Smooth muscle cell (in vitro differentiated cells): ENCODE measurements at regions not wholly inside any gene's neighbourhood (a gene's known extent, or its start where the extent isn't known, plus 50 kb on each side); places are given as distances from the start of the nearest gene placed in this dataset.

Source experiments
- DNase-seq: peaks from one replicate; lab custom pipeline; 2025; ENCODE audit not compliant: unreplicated experiment; lab: John Stamatoyannopoulos, UW
- H2AFZ ChIP-seq: fragments of 200-600 bp; sonication (generic); 2 replicates; pipeline ENCODE4 v1.6.0; 2016; ENCODE audit warnings: antibody characterized with exemption, low read depth, mild to moderate bottlenecking
- H3F3A ChIP-seq: fragments of 200-600 bp; sonication (generic); 2 replicates; pipeline ENCODE4 v1.6.0; 2017; ENCODE audit warnings: antibody characterized with exemption, low read depth
- H3K27ac ChIP-seq: fragments of 200-600 bp; sonication (generic); 2 replicates; pipeline ENCODE4 v1.5.1; 2016; ENCODE audit warnings: low read depth, mild to moderate bottlenecking
- H3K27me3 ChIP-seq: fragments of 200-600 bp; sonication (generic); 2 replicates; pipeline ENCODE4 v1.6.1; 2016; ENCODE audit warnings: low read depth, mild to moderate bottlenecking
- H3K36me3 ChIP-seq: fragments of 200-600 bp; sonication (generic); 2 replicates; pipeline ENCODE4 v1.5.1; 2016; ENCODE audit warnings: low read depth
- H3K4me1 ChIP-seq: fragments of 200-600 bp; sonication (generic); 2 replicates; pipeline ENCODE4 v1.5.1; 2016; ENCODE audit warnings: low read depth
- H3K4me2 ChIP-seq: fragments of 200-600 bp; sonication (generic); 2 replicates; pipeline ENCODE4 v1.6.0; 2016; ENCODE audit warnings: mild to moderate bottlenecking
- H3K4me3 ChIP-seq: fragments of 200-600 bp; sonication (generic); 2 replicates; pipeline ENCODE4 v1.5.1; 2016; ENCODE audit warnings: mild to moderate bottlenecking
- H3K79me2 ChIP-seq: fragments of 200-600 bp; sonication (generic); 2 replicates; pipeline ENCODE4 v1.6.0; 2016; ENCODE audit warnings: low read depth, mild to moderate bottlenecking
- H3K9ac ChIP-seq: fragments of 200-600 bp; sonication (generic); 2 replicates; pipeline ENCODE4 v1.6.0; 2016; ENCODE audit warnings: low read depth
- H3K9me3 ChIP-seq: fragments of 200-600 bp; sonication (generic); replicated peaks from 2 replicates; pipeline ENCODE4 v1.5.1; 2016; ENCODE audit warnings: low read depth
- H4K20me1 ChIP-seq: fragments of 200-600 bp; sonication (generic); 2 replicates; pipeline ENCODE4 v1.6.0; 2016; ENCODE audit warnings: low read depth
- WGBS: methylation state at CpG from one replicate; pipeline ENCODE4 v1.1.7; 2016; ENCODE audit warnings: low lambda C conversion rate; 5-methylcytosine and 5-hydroxymethylcytosine counted together
- TF ChIP-seq, protein P1 (sequence below): fragments of 200-600 bp; sonication (generic); IDR thresholded peaks from 2 replicates; pipeline ENCODE4 v1.5.1; 2017; ENCODE audit warnings: borderline replicate concordance, mild to moderate bottlenecking, antibody characterized with exemption; ENCODE audit not compliant: insufficient read depth, poor library complexity, severe bottlenecking

DNA sequence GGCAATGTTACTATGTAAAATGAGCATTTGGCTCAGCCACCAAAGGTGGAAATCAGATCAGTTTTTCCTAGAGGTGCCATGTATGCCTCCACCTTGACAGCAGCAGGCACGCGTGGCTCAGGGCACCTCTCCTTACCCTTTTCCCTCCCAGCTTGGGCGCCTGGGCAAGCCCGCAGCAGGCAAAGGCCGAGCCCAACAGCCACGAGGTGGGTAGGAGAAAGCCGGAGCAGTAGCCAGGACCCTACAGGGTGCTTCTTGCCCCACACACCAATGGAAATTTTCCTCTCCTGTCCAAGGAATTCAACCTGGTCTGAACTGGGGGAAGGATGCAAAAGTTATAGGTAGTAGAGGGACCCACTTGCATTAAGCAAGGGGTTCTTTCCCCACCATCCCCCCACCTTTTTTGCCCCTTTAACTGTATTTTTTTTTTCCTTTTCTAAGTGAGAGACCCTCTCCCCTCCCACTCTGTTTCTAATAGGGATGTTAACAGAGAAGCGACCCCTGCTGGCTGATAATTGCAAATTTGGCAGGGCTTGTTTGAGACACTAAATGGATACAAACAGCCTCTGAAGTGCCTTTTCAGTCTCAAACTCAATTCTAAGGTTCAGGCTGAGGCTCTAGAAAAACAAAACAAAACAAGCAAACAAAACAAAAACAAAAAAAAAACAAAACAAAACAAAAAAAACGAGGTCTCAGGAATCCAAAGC lies 895.1 kb downstream of the PCDH18 start:
- Histone ChIP-seq H3K27ac (no peak overlapping the region), H3K27me3 (no peaks in the 10 kb centered on the region), H3K4me1 (no peaks in the 10 kb centered on the region), H2AFZ (no peak overlapping the region), H3K9me3 (no peaks in the 10 kb centered on the region), H3K79me2 (no peaks in the 10 kb centered on the region), H3F3A (no peaks in the 10 kb centered on the region), H3K4me3 (no peak overlapping the region), H3K4me2 (no peak overlapping the region), H3K36me3 (no peaks in the 10 kb centered on the region), H3K9ac (no peak overlapping the region), H4K20me1 (no peaks in the 10 kb centered on the region)
- TF ChIP-seq, protein P1, sequence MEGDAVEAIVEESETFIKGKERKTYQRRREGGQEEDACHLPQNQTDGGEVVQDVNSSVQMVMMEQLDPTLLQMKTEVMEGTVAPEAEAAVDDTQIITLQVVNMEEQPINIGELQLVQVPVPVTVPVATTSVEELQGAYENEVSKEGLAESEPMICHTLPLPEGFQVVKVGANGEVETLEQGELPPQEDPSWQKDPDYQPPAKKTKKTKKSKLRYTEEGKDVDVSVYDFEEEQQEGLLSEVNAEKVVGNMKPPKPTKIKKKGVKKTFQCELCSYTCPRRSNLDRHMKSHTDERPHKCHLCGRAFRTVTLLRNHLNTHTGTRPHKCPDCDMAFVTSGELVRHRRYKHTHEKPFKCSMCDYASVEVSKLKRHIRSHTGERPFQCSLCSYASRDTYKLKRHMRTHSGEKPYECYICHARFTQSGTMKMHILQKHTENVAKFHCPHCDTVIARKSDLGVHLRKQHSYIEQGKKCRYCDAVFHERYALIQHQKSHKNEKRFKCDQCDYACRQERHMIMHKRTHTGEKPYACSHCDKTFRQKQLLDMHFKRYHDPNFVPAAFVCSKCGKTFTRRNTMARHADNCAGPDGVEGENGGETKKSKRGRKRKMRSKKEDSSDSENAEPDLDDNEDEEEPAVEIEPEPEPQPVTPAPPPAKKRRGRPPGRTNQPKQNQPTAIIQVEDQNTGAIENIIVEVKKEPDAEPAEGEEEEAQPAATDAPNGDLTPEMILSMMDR = peak; percentile 65
- 65% methylated on average over 9 of the region's 9 CpGs for WGBS
- no peak for DNase-seq

DNA sequence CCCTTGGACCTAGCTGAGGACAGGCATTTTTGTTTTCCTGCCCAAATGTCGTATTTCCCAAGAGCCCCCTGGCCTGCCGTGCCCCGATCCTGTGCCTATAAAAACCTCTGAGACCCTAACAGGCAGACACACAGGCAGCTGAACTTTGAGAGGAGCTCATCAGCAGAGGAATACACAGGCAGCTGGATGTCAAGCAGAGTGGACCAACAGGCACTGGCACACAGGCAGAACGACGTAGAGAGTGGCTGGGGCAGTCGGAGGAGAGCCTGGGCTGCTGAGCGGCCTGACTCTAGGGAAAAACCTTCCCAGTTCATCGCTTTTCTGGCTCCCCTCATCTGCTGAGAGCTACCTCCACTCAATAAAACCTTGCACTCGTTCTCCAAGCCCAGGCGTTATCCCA lies 896.1 kb downstream of the PCDH18 start:
- H2AFZ ChIP-seq = no peak overlapping the region
- no peaks in the 10 kb centered on the region for H3F3A ChIP-seq
- TF ChIP-seq, protein P1 = no peak
- no peaks in the 10 kb centered on the region for H3K36me3 ChIP-seq
- H3K27me3 ChIP-seq = no peaks in the 10 kb centered on the region
- no peak overlapping the region for H3K9ac ChIP-seq
- no peaks in the 10 kb centered on the region for H3K79me2 ChIP-seq
- H3K9me3 ChIP-seq = no peaks in the 10 kb centered on the region
- no peak for DNase-seq
- WGBS = 82% methylated on average over 10 of the region's 10 CpGs
- H3K4me2 ChIP-seq = no peak overlapping the region
- H3K4me1 ChIP-seq = no peaks in the 10 kb centered on the region
- no peak overlapping the region for H3K4me3 ChIP-seq
- no peak overlapping the region for H3K27ac ChIP-seq
- no peaks in the 10 kb centered on the region for H4K20me1 ChIP-seq

DNA sequence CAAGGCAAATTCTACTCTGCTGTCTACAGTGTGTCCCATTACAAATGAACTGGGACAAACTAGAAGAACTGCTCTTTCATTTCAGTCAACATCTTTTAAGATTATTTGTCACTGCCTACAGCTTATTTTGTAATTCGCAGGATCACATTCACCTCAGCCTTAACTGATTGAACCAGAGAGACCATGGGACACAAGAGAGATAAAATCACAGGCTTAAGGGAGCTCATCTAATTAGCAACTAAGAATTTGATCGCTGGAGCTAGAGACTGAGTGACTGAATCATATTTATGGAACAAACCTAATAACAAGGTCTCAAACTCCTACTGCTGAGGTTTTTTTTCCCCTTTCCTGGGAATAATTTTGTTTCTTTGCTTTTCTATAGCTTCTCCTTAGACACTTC lies 898.2 kb downstream of the PCDH18 start:
- Histone ChIP-seq H4K20me1 (no peaks in the 10 kb centered on the region), H3F3A (no peaks in the 10 kb centered on the region), H3K4me1 (no peaks in the 10 kb centered on the region), H3K27ac (no peak overlapping the region), H3K79me2 (no peaks in the 10 kb centered on the region), H3K36me3 (no peaks in the 10 kb centered on the region), H3K9ac (no peak overlapping the region), H2AFZ (no peak overlapping the region), H3K9me3 (no peaks in the 10 kb centered on the region), H3K4me2 (no peak overlapping the region), H3K27me3 (no peaks in the 10 kb centered on the region), H3K4me3 (no peak overlapping the region)
- no peak for DNase-seq
- WGBS = 66% methylated on average over 2 of the region's 2 CpGs
- TF ChIP-seq, protein P1 = no peak

GRCh38 chr4:136599890-136600289 lies 932.4 kb downstream of the PCDH18 start:
- Histone ChIP-seq H3K79me2 (no peaks in the 10 kb centered on the region), H3K4me1 (no peaks in the 10 kb centered on the region), H3K4me3 (no peak overlapping the region), H3K36me3 (no peaks in the 10 kb centered on the region), H3F3A (no peaks in the 10 kb centered on the region), H3K27me3 (no peaks in the 10 kb centered on the region), H3K27ac (no peak overlapping the region), H3K4me2 (no peak overlapping the region), H2AFZ (no peak overlapping the region), H3K9ac (no peak overlapping the region), H4K20me1 (no peaks in the 10 kb centered on the region), H3K9me3 (no peaks in the 10 kb centered on the region)
- WGBS = 88% methylated on average over 3 of the region's 3 CpGs
- TF ChIP-seq, protein P1 = no peak
- DNase-seq = no peak
